Naive thymus-derived CD4-positive, alpha-beta T cell (primary cell): ENCODE measurements at regions not wholly inside any gene's neighbourhood (a gene's known extent, or its start where the extent isn't known, plus 50 kb on each side); places are given as distances from the start of the nearest gene placed in this dataset.

Experiments used
- ATAC-seq: fragments of 150-1000 bp; cut with Tn5 transposase; 2 replicates; pipeline ENCODE4 v1.10.0; 2021; ENCODE audit warnings: mild to moderate bottlenecking, moderate library complexity
- CTCF ChIA-PET: fragments of 350-600 bp; sonication (Branson Sonifier 250); formaldehyde crosslinking; loops from one replicate; lab custom pipeline; 2021; ENCODE audit warnings: antibody characterized with exemption; lab: Charles Lee
- POLR2A ChIA-PET: fragments of 350-600 bp; sonication (Branson Sonifier 250); formaldehyde crosslinking; loops from one replicate; lab custom pipeline; 2021; ENCODE audit warnings: antibody characterized with exemption, inconsistent platforms; lab: Charles Lee
- DNase-seq, 9 donors: peaks; one replicate each; pipeline versions ENCODE4 v3.0.0 to v3.0.0-alpha.2; 2020 to 2022; ENCODE audit warnings: mixed read lengths in 1 of 9
- H3K27ac ChIP-seq: one replicate; pipeline ENCODE4 v1.7.0; 2013; ENCODE audit warnings: mild to moderate bottlenecking, low read depth, low read length, moderate library complexity
- H3K27me3 ChIP-seq, 2 donors: one replicate each; pipeline ENCODE4 v1.7.0; 2013; ENCODE audit warnings: low read length in 2 of 2, mild to moderate bottlenecking in 2 of 2, moderate library complexity in 2 of 2; ENCODE audit not compliant: control insufficient read depth in 2 of 2, insufficient read depth in 2 of 2
- H3K36me3 ChIP-seq, 3 experiments: 1 replicate in 2 of 3; 2 replicates in 1 of 3; pipeline ENCODE4 v1.7.0; 2013; ENCODE audit warnings: low read length in 3 of 3, mild to moderate bottlenecking in 3 of 3, moderate library complexity in 1 of 3; ENCODE audit not compliant: insufficient read depth in 3 of 3, control insufficient read depth in 2 of 3
- H3K4me1 ChIP-seq, 2 donors: one replicate each; pipeline ENCODE4 v1.7.0; 2013; ENCODE audit warnings: low read length in 2 of 2, mild to moderate bottlenecking in 2 of 2, moderate library complexity in 1 of 2; ENCODE audit not compliant: control insufficient read depth in 2 of 2, insufficient read depth in 2 of 2
- H3K4me3 ChIP-seq: 2 replicates; pipeline ENCODE4 v1.7.0; 2013; ENCODE audit warnings: mild to moderate bottlenecking, low read length
- H3K9me3 ChIP-seq, 3 experiments: 1 replicate in 2 of 3; 2 replicates in 1 of 3; pipeline ENCODE4 v1.7.0; 2013; ENCODE audit warnings: low read length in 3 of 3; ENCODE audit not compliant: control insufficient read depth in 2 of 3
- H3K27ac Mint-ChIP-seq, 9 donors: one replicate each; pipeline ENCODE4 v1.8.0; 2020 to 2022; ENCODE audit warnings: mixed read lengths in 9 of 9, mild to moderate bottlenecking in 8 of 9, moderate library complexity in 5 of 9, inconsistent platforms in 2 of 9
- H3K27me3 Mint-ChIP-seq, 5 donors: one replicate each; pipeline ENCODE4 v1.8.0; 2021 to 2022; ENCODE audit warnings: mixed read lengths in 5 of 5, mild to moderate bottlenecking in 1 of 5
- H3K36me3 Mint-ChIP-seq, 5 donors: one replicate each; pipeline ENCODE4 v1.8.0; 2020 to 2022; ENCODE audit warnings: mixed read lengths in 5 of 5, mild to moderate bottlenecking in 3 of 5, inconsistent platforms in 1 of 5
- H3K4me1 Mint-ChIP-seq, 7 donors: one replicate each; pipeline ENCODE4 v1.8.0; 2020 to 2022; ENCODE audit warnings: mixed read lengths in 7 of 7, mild to moderate bottlenecking in 3 of 7, inconsistent platforms in 1 of 7
- H3K4me3 Mint-ChIP-seq, 10 donors: one replicate each; pipeline ENCODE4 v1.8.0; 2020 to 2022; ENCODE audit warnings: mild to moderate bottlenecking in 10 of 10, mixed read lengths in 10 of 10, moderate library complexity in 6 of 10, inconsistent platforms in 2 of 10
- H3K9me3 Mint-ChIP-seq, 11 donors: one replicate each; pipeline ENCODE4 v1.8.0; 2020 to 2022; ENCODE audit warnings: mixed read lengths in 11 of 11, mild to moderate bottlenecking in 4 of 11, inconsistent platforms in 1 of 11, moderate library complexity in 1 of 11
- intact Hi-C, 2 donors: fragments of 100-400 bp; cut with micrococcal nuclease; formaldehyde crosslinking; loops; one replicate each; pipeline ENCODE4 v1.15.1; 2023

DNA sequence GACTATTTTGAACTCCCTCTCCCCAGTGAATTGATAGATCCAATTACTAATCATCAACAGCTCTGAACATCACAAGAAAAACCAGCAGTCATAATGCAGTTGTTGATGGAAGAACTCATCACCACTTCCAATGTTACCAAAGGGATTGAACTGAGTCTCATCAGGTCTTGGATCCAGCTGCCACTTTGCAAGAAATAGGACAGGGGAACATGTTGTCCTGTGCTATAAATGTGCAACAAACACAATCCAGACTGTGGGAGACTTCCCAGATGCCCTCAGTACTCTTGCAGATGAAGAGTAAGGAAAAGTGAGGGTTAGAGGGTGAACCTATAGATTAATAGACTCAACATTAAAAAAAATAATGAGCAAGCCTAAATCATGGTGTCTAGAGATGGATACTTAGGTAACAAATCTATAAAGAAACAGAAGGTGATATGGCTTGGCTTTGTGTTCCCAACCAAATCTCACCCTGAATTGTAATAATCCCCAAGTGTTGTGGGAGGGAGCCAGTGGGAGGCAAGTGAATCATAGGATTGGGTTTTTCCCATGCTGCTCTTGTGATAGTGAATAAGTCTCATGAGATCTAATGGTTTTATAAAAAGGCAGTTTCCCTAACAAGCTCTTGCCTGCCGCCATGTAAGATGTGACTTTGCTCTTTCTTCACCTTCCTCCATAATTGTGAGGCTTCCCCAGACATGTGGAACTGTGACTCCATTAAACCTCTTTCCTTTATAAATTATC, 63.4 kb upstream of the PAPPA start:
- H3K4me3 ChIP-seq, result no peak overlapping the region
- H3K36me3 Mint-ChIP-seq, result no peaks in the 10 kb centered on the region
- POLR2A ChIA-PET, result no interaction called here
- H3K27ac Mint-ChIP-seq, result no peak overlapping the region
- ATAC-seq, result no peak
- H3K27ac ChIP-seq, result no peak overlapping the region
- H3K4me1 ChIP-seq, result no peaks in the 10 kb centered on the region
- intact Hi-C loops, result no loop called here
- no peaks in the 10 kb centered on the region for H3K9me3 ChIP-seq
- H3K36me3 ChIP-seq, result no peaks in the 10 kb centered on the region
- H3K27me3 Mint-ChIP-seq, result peaks cover 0 to 4% (median 0%) of the 10 kb centered on the region in 5 donors
- peaks cover 0 to 3% of the 10 kb centered on the region in 2 donors for H3K27me3 ChIP-seq
- no peak for DNase-seq
- H3K4me1 Mint-ChIP-seq, result no peaks in the 10 kb centered on the region
- H3K4me3 Mint-ChIP-seq, result no peak overlapping the region
- H3K9me3 Mint-ChIP-seq, result peaks cover 0 to 10% (median 4%) of the 10 kb centered on the region in 11 donors
- CTCF ChIA-PET, result no interaction called here

DNA sequence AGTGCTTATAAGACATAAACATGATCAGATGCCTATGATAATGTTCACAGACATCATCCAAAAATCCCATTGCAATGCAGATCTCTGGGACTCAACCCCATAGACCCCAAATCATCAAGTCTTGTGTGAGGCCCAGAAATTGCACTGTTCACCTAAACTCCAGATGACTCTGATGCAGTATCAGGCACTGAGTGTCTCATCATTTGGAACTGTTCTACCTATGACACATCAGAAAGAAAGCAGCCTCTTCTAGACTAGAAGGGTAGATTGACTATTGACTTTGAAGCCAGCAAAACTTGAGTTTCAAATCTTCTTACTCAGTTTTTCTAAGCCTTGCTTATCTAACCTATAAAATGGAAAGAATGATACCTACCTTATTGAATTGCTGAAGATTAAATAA, 58.7 kb upstream of the PAPPA start:
- H3K4me3 ChIP-seq, result no peak overlapping the region
- H3K4me1 Mint-ChIP-seq, result no peaks in the 10 kb centered on the region
- POLR2A ChIA-PET, result no interaction called here
- no peaks in the 10 kb centered on the region for H3K27me3 ChIP-seq
- H3K27me3 Mint-ChIP-seq, result peaks cover 0 to 5% (median 0%) of the 10 kb centered on the region in 5 donors
- no peak overlapping the region for H3K27ac ChIP-seq
- ATAC-seq (no peak), DNase-seq (no peak)
- H3K9me3 Mint-ChIP-seq, result peaks cover 0 to 14% (median 8%) of the 10 kb centered on the region in 11 donors
- H3K4me1 ChIP-seq, result no peaks in the 10 kb centered on the region
- H3K4me3 Mint-ChIP-seq, result no peak overlapping the region
- H3K36me3 ChIP-seq, result no peaks in the 10 kb centered on the region
- CTCF ChIA-PET, result no interaction called here
- no peaks in the 10 kb centered on the region for H3K36me3 Mint-ChIP-seq
- H3K9me3 ChIP-seq, result no peaks in the 10 kb centered on the region
- intact Hi-C loops, result no loop called here
- no peak overlapping the region for H3K27ac Mint-ChIP-seq

DNA sequence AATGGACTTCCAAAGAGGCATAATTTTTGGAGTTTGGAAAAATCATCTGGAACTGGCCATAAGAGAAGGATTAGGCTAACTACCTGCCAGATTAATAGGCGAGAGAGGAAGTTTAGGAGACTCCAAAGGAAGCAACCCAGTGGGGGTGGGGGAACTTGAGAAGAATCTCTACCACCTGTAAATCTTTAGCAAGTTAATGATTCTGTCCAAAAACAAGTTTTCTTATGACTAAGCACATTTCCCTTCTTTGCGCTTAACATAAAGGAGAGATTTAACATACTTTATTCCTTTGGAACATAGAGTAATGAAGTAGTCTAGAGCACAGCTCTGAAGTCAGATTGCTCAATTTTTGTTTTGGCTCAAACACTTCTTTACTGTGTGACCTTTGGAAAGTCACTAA, 58.2 kb upstream of the PAPPA start:
- POLR2A ChIA-PET, result no interaction called here
- Mint-ChIP-seq H3K27ac (no peak overlapping the region), H3K9me3 (peaks cover 0 to 14% (median 8%) of the 10 kb centered on the region in 11 donors), H3K36me3 (no peaks in the 10 kb centered on the region), H3K4me3 (no peak overlapping the region), H3K4me1 (no peaks in the 10 kb centered on the region), H3K27me3 (peaks cover 0 to 5% (median 0%) of the 10 kb centered on the region in 5 donors)
- intact Hi-C loops, result no loop called here
- Histone ChIP-seq H3K4me3 (no peak overlapping the region), H3K9me3 (no peaks in the 10 kb centered on the region), H3K36me3 (no peaks in the 10 kb centered on the region), H3K27me3 (no peaks in the 10 kb centered on the region), H3K27ac (no peak overlapping the region), H3K4me1 (no peaks in the 10 kb centered on the region)
- CTCF ChIA-PET, result no interaction called here
- no peak for DNase-seq
- ATAC-seq, result no peak

DNA sequence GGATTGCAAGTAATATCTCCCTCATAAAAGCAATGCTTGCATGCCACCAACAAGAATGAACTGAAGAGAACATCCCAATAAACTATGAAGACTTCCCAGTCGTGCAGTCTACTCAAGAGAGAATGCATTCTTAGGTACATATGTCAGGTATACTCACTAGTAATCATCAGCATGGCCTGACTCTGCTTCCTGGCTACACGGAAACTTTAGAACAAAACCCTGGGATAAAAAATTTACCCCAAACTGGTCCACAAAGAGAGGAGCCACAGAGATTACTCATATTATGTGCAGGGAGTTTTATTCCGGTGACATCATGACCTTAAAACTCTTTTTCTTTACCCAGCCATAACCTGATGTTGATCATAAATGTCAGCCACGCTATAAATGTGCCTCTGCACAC, 57.5 kb upstream of the PAPPA start:
- Mint-ChIP-seq H3K36me3 (no peaks in the 10 kb centered on the region), H3K27ac (no peak overlapping the region), H3K4me3 (no peak overlapping the region), H3K27me3 (peaks cover 0 to 5% (median 0%) of the 10 kb centered on the region in 5 donors), H3K4me1 (no peaks in the 10 kb centered on the region), H3K9me3 (peaks cover 0 to 18% (median 6%) of the 10 kb centered on the region in 11 donors)
- ChIA-PET CTCF (no interaction called here), POLR2A (no interaction called here)
- no peaks in the 10 kb centered on the region for H3K27me3 ChIP-seq
- no peaks in the 10 kb centered on the region for H3K9me3 ChIP-seq
- no peak overlapping the region for H3K4me3 ChIP-seq
- ATAC-seq, result no peak
- no peaks in the 10 kb centered on the region for H3K4me1 ChIP-seq
- no peaks in the 10 kb centered on the region for H3K36me3 ChIP-seq
- DNase-seq, result no peak
- no peak overlapping the region for H3K27ac ChIP-seq
- intact Hi-C loops, result no loop called here

DNA sequence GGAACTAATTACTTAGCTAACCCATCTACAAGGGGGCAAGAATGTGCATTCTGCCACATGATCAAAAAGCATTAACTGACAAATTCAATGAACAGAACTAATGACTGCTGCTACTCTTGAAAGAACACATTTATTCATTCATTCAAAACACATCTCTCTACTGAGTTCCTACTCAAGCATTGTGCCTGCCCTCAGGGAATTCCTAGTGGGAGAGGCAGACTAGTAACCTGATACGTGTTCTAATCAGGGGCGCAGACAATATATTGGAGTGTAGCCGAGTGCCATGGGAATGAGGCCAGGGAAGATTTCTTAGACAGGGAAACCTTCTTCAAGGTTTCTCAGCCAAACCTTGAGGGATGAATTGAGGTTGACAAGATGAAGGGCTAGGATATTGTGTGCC, 56.7 kb upstream of the PAPPA start:
- Mint-ChIP-seq H3K9me3 (peaks cover 0 to 18% (median 6%) of the 10 kb centered on the region in 11 donors), H3K4me1 (no peaks in the 10 kb centered on the region), H3K27me3 (peaks cover 0 to 5% (median 0%) of the 10 kb centered on the region in 5 donors), H3K36me3 (no peaks in the 10 kb centered on the region), H3K27ac (no peak overlapping the region), H3K4me3 (no peak overlapping the region)
- Histone ChIP-seq H3K9me3 (no peaks in the 10 kb centered on the region), H3K27me3 (no peaks in the 10 kb centered on the region), H3K4me3 (no peak overlapping the region), H3K27ac (no peak overlapping the region), H3K36me3 (no peaks in the 10 kb centered on the region), H3K4me1 (no peaks in the 10 kb centered on the region)
- no peak for ATAC-seq
- intact Hi-C loops, result no loop called here
- ChIA-PET POLR2A (no interaction called here), CTCF (no interaction called here)
- no peak for DNase-seq

DNA sequence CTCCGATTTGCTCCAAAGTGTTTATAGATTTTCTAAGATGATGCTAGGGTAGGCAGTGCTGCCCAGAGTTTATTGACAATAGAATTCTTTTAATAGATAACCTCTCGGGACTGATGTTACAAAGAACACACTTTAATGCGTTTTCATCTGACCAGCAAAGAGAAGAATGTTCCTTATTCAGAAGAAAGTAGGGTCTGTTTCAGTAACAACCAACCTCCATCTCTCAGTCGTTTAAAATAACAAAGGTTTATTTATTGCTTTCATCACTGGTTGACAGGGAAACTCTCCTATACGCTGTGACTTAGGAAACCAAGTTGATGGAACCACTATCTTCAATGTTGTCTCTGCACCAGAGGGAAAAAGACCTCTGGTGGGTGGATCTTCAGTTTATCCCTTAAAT, 55.1 kb upstream of the PAPPA start:
- H3K27ac Mint-ChIP-seq, result no peak overlapping the region
- H3K36me3 Mint-ChIP-seq, result no peaks in the 10 kb centered on the region
- POLR2A ChIA-PET, result no interaction called here
- H3K4me1 ChIP-seq, result no peaks in the 10 kb centered on the region
- CTCF ChIA-PET, result interaction anchor here (0.6 kb wide), 1 partner anchor 513 kb away, joined by 3 read pairs; no protein-coding TSS in a partner anchor
- no peaks in the 10 kb centered on the region for H3K27me3 ChIP-seq
- no peak overlapping the region for H3K4me3 Mint-ChIP-seq
- no peak overlapping the region for H3K4me3 ChIP-seq
- H3K27ac ChIP-seq, result no peak overlapping the region
- ATAC-seq (no peak), DNase-seq (no peak)
- H3K4me1 Mint-ChIP-seq, result no peaks in the 10 kb centered on the region
- intact Hi-C loops, result no loop called here
- H3K27me3 Mint-ChIP-seq, result peaks cover 0 to 5% (median 0%) of the 10 kb centered on the region in 5 donors
- no peaks in the 10 kb centered on the region for H3K9me3 ChIP-seq
- no peaks in the 10 kb centered on the region for H3K36me3 ChIP-seq
- peaks cover 0 to 15% (median 5%) of the 10 kb centered on the region in 11 donors for H3K9me3 Mint-ChIP-seq

DNA sequence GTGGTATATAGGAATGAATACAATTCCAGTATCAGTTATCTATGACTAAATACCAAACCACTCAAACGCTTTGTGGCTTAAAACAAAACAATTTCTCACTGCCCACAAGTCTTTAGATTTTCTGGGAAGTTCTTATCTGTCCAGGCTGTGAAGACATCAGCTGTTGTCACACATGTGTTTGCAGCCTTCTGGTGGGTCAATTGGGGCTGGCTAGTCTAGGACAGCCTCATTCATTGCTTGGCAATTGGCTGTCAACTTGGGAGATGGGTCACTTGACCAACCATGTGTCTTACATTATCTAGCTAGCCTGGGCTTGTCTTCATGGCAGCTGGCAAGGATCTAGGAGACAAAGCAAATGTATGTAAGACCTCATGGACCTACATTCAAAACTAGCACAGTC, 53.8 kb upstream of the PAPPA start:
- Histone ChIP-seq H3K4me3 (no peak overlapping the region), H3K36me3 (no peaks in the 10 kb centered on the region), H3K4me1 (no peaks in the 10 kb centered on the region), H3K27ac (no peak overlapping the region), H3K9me3 (no peaks in the 10 kb centered on the region), H3K27me3 (no peaks in the 10 kb centered on the region)
- Mint-ChIP-seq H3K27ac (no peak overlapping the region), H3K36me3 (no peaks in the 10 kb centered on the region), H3K9me3 (peaks cover 0 to 20% (median 5%) of the 10 kb centered on the region in 11 donors), H3K4me3 (no peak overlapping the region), H3K4me1 (no peaks in the 10 kb centered on the region), H3K27me3 (peaks cover 0 to 5% (median 0%) of the 10 kb centered on the region in 5 donors)
- CTCF ChIA-PET, result no interaction called here
- ATAC-seq (no peak), DNase-seq (no peak)
- intact Hi-C loops, result no loop called here
- POLR2A ChIA-PET, result no interaction called here
